Gastroesophageal sphincter (tissue), 4 donors: ENCODE measurements at regions not wholly inside any gene's neighbourhood (a gene's known extent, or its start where the extent isn't known, plus 50 kb on each side); places are given as distances from the start of the nearest gene placed in this dataset.

Experiments used
- ATAC-seq: fragments of 150-250 bp; one replicate; pipeline ENCODE4 v1.9.1; 2016; ENCODE audit warnings: mild to moderate bottlenecking, moderate library complexity
- H3K27ac ChIP-seq, 4 donors: fragments of 200-600 bp; sonication (generic) in 3 of 4; 1 replicate in 3 of 4; 2 replicates in 1 of 4; pipeline ENCODE4 v1.5.1; 2016 to 2019
- H3K27me3 ChIP-seq: fragments of 200-600 bp; sonication (generic); one replicate; pipeline ENCODE4 v1.5.1; 2019
- H3K36me3 ChIP-seq, 2 donors: fragments of 200-600 bp; sonication (generic); one replicate each; pipeline ENCODE4 v1.5.1; 2019; ENCODE audit warnings: control low read depth in 1 of 2
- H3K4me1 ChIP-seq, 3 donors: fragments of 200-600 bp; sonication (generic); 1 replicate in 2 of 3; 2 replicates in 1 of 3; pipeline ENCODE4 v1.5.1; 2016 to 2019; ENCODE audit warnings: control low read depth in 2 of 3
- H3K4me3 ChIP-seq, 2 donors: fragments of 200-600 bp; sonication (generic); one replicate each; pipeline ENCODE4 v1.5.1; 2019; ENCODE audit warnings: mild to moderate bottlenecking in 1 of 2, moderate library complexity in 1 of 2
- H3K9me3 ChIP-seq, 3 donors: fragments of 200-600 bp; sonication (generic); one replicate each; pipeline ENCODE4 v1.5.1; 2017 to 2019; ENCODE audit warnings: control low read depth in 2 of 3
- EP300 ChIP-seq: sonication (generic); formaldehyde crosslinking; IDR thresholded peaks from one replicate; pipeline ENCODE4 v1.6.1; 2017; ENCODE audit warnings: antibody characterized with exemption, mild to moderate bottlenecking
- POLR2A ChIP-seq, 2 donors: fragments of 450-650 bp; IDR thresholded peaks; one replicate each; pipeline ENCODE4 v1.6.1; 2017; ENCODE audit warnings: antibody characterized with exemption in 2 of 2, mild to moderate bottlenecking in 2 of 2, moderate library complexity in 1 of 2
- POLR2AphosphoS5 ChIP-seq: sonication (generic); formaldehyde crosslinking; IDR thresholded peaks from one replicate; pipeline ENCODE4 v1.6.1; 2017; ENCODE audit warnings: antibody characterized with exemption
- WGBS, 2 donors: methylation state at CpG; one replicate each; pipeline ENCODE4 v1.1.5; 2018; ENCODE audit warnings: low coverage in 1 of 2; 5-methylcytosine and 5-hydroxymethylcytosine counted together
- TF ChIP-seq, protein P1 (sequence below), 4 experiments: fragments of 200-600 bp in 2 of 4; fragments of 450-650 bp in 2 of 4; sonication (generic) in 1 of 4; IDR thresholded peaks; one replicate each; pipeline ENCODE4 v1.5.1; 2017 to 2019; ENCODE audit warnings: antibody characterized with exemption in 4 of 4, mild to moderate bottlenecking in 2 of 4, moderate library complexity in 2 of 4

DNA sequence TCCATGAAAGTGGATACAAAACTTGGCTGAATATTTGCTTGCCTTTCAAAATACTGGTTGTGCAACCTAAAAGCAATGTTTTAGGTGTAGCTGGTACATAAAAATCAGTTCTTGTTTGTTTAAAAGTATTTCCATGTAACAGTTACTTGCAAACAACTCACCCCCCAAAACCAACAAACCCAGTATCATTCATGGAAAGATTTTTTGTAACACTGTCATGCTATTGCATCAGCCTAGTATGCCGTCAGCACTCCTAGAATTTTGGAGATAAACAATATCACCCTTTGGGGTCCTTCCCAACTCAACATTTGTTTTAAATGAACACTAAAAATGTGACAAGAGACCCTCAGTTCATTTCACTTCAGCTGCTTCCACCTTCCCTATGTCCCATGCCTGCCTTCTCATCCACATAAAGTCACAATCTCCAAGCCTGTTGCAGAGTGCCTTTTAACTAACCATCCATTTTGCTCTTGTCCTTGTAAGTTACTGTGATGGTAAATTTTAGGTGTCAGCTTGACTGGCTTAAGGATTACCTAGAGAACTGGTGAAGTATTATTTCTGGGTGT is 425.3 kb downstream of the DUSP10 start:
- no peak for ATAC-seq
- 63 to 71% methylated on average over 1 of the region's 1 CpG for WGBS, 2 donors
- Histone ChIP-seq H3K4me3 (no peak overlapping the region), H3K4me1 (peaks cover 3 to 15% (median 6%) of the 10 kb centered on the region in 3 donors), H3K9me3 (no peaks in the 10 kb centered on the region), H3K36me3 (no peaks in the 10 kb centered on the region), H3K27me3 (no peaks in the 10 kb centered on the region), H3K27ac (no peak overlapping the region)
- TF ChIP-seq POLR2AphosphoS5 (no peak), EP300 (no peak), POLR2A (IDR thresholded peaks at IDR 0.05) (no peak)
- TF ChIP-seq, protein P1, sequence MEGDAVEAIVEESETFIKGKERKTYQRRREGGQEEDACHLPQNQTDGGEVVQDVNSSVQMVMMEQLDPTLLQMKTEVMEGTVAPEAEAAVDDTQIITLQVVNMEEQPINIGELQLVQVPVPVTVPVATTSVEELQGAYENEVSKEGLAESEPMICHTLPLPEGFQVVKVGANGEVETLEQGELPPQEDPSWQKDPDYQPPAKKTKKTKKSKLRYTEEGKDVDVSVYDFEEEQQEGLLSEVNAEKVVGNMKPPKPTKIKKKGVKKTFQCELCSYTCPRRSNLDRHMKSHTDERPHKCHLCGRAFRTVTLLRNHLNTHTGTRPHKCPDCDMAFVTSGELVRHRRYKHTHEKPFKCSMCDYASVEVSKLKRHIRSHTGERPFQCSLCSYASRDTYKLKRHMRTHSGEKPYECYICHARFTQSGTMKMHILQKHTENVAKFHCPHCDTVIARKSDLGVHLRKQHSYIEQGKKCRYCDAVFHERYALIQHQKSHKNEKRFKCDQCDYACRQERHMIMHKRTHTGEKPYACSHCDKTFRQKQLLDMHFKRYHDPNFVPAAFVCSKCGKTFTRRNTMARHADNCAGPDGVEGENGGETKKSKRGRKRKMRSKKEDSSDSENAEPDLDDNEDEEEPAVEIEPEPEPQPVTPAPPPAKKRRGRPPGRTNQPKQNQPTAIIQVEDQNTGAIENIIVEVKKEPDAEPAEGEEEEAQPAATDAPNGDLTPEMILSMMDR (IDR thresholded peaks at IDR 0.05), result no peak

DNA sequence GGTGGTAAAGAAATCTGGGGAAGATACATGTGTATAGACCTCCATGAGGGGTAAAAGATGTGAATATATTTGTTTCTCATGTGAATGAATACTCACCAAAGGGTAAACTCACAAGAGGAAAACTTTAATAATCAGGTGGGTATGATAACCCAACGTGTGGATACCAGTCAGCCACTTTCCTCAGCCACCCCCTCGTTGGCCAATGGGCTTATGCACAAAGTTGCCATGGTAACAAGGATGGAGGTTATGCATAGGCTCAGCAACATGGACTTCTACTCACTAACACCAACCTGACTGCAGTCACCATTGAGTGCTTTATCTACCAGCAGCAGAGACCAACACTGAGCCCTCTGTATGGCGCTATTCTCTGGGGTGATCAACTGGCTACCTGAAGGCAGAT is 424.4 kb downstream of the DUSP10 start:
- Histone ChIP-seq H3K4me3 (no peak overlapping the region), H3K27ac (no peak overlapping the region), H3K27me3 (no peaks in the 10 kb centered on the region), H3K4me1 (peaks cover 3 to 15% (median 6%) of the 10 kb centered on the region in 3 donors), H3K9me3 (no peaks in the 10 kb centered on the region), H3K36me3 (no peaks in the 10 kb centered on the region)
- TF ChIP-seq POLR2AphosphoS5 (no peak), POLR2A (IDR thresholded peaks at IDR 0.05) (no peak), EP300 (no peak)
- TF ChIP-seq, protein P1 (IDR thresholded peaks at IDR 0.05), result no peak
- 95 to 96% methylated on average over 3 of the region's 3 CpGs for WGBS, 2 donors
- no peak for ATAC-seq

DNA sequence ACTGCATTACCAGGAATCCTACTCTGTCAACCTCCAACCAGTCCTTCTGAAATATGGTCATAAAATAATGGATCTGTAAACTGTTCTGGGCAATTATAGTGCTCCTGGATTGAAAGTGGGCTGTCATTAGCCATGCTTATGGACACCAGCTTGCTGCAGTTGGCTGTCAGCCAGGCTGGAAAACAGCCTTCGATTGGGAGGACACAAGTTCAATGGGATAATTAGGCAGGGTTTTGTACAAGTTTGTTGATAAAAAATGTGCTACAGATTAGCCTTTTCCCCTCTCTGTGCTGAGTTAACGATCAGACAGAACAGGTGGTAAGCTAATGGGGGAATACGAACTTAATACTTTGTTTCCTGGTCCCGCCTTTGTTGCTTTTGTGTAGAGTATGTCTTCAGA is 413.9 kb downstream of the DUSP10 start:
- TF ChIP-seq POLR2A (IDR thresholded peaks at IDR 0.05), result no peak
- TF ChIP-seq, protein P1 (IDR thresholded peaks at IDR 0.05), result no peak
- no peak for TF ChIP-seq POLR2AphosphoS5
- TF ChIP-seq EP300, result no peak
- H3K27me3 ChIP-seq, result no peaks in the 10 kb centered on the region
- no peak for ATAC-seq
- H3K4me3 ChIP-seq, result no peak overlapping the region
- no peak overlapping the region for H3K27ac ChIP-seq
- no peaks in the 10 kb centered on the region for H3K4me1 ChIP-seq
- no peaks in the 10 kb centered on the region for H3K36me3 ChIP-seq
- H3K9me3 ChIP-seq, result peaks cover 0 to 25% (median 0%) of the 10 kb centered on the region in 3 donors
- WGBS, 2 donors, result 38 to 45% methylated on average over 3 to 4 of the region's 4 CpGs

DNA sequence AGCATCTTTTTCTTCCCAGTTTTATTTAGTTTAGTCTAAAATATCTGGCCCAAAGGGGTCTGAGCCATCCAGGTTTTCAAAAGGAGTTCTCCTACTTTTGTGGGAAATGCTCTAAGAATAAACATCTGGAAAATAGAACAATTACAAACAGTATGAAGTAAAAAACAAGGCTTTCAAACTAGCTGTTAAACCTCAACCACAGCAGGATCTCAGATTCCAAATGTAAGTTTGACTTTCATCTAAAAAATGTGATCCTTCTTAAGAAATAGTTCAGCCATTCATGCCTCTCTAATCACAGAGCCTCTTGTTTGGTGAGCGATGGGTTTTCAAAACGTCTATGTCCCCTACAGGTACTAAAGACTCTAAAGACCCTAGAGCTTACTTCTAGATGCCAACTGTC is 413.5 kb downstream of the DUSP10 start:
- peaks cover 0 to 2% (median 0%) of the 10 kb centered on the region in 3 donors for H3K4me1 ChIP-seq
- no peaks in the 10 kb centered on the region for H3K36me3 ChIP-seq
- no peak for ATAC-seq
- no peak overlapping the region for H3K4me3 ChIP-seq
- 70 to 88% methylated on average over 2 of the region's 2 CpGs for WGBS, 2 donors
- H3K9me3 ChIP-seq, result peaks cover 0 to 26% (median 0%) of the 10 kb centered on the region in 3 donors
- H3K27me3 ChIP-seq, result no peaks in the 10 kb centered on the region
- TF ChIP-seq POLR2A (IDR thresholded peaks at IDR 0.05), result no peak
- TF ChIP-seq EP300, result no peak
- TF ChIP-seq, protein P1 (IDR thresholded peaks at IDR 0.05), result no peak
- TF ChIP-seq POLR2AphosphoS5, result no peak
- no peak overlapping the region for H3K27ac ChIP-seq
